ENCODE measurements at regions not wholly inside any gene's neighbourhood (a gene's known extent, or its start where the extent isn't known, plus 50 kb on each side); places are given as distances from the start of the nearest gene placed in this dataset.

DNA sequence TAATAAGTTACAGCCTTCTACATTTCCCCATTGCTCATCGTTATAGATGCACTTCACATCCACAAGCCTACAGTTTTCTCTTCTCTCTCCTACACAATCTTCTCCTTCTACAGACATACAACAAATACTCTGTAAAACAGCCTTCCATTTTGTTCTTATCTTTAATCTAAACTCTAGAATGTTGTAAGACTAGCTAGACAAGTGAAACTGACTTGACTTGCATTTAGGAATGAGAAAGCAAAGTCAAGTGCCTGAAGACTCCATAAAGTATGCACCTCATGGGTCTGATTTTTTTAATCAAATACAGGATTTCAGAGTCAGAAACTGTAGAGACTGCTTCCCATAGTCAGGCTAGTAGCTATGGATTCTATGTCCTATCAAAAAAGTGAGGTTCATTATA, 190.3 kb downstream of the KLHL28 start:
- TF ChIP-seq, protein P1, sequence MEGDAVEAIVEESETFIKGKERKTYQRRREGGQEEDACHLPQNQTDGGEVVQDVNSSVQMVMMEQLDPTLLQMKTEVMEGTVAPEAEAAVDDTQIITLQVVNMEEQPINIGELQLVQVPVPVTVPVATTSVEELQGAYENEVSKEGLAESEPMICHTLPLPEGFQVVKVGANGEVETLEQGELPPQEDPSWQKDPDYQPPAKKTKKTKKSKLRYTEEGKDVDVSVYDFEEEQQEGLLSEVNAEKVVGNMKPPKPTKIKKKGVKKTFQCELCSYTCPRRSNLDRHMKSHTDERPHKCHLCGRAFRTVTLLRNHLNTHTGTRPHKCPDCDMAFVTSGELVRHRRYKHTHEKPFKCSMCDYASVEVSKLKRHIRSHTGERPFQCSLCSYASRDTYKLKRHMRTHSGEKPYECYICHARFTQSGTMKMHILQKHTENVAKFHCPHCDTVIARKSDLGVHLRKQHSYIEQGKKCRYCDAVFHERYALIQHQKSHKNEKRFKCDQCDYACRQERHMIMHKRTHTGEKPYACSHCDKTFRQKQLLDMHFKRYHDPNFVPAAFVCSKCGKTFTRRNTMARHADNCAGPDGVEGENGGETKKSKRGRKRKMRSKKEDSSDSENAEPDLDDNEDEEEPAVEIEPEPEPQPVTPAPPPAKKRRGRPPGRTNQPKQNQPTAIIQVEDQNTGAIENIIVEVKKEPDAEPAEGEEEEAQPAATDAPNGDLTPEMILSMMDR (IDR thresholded peaks at IDR 0.05; ENCODE audit: low read depth, low read length): no peak
- no peak overlapping the region for H3K4me3 ChIP-seq (ENCODE audit: low read depth, low read length)

DNA sequence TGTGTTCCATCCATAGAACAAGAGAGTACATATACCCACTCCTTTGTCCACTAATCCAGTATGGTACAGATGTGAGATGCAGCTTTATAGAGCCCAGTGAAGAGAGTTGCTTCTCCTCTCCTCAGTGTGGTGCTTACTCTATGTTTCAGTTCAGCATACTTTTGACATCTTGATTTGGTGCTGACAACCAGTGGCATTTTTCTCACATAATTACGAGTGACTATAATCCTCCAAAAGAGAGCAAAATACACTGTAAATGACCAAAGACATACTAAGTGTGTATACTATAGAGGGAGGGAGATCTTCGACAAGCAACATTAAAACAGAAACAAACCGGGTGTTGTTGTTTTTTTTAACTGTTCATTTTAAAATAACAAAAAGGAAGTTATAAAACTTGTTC, 191.5 kb downstream of the KLHL28 start:
- TF ChIP-seq, protein P1 (IDR thresholded peaks at IDR 0.05; ENCODE audit: low read depth, low read length): no peak
- no peak overlapping the region for H3K4me3 ChIP-seq (ENCODE audit: low read depth, low read length)

DNA sequence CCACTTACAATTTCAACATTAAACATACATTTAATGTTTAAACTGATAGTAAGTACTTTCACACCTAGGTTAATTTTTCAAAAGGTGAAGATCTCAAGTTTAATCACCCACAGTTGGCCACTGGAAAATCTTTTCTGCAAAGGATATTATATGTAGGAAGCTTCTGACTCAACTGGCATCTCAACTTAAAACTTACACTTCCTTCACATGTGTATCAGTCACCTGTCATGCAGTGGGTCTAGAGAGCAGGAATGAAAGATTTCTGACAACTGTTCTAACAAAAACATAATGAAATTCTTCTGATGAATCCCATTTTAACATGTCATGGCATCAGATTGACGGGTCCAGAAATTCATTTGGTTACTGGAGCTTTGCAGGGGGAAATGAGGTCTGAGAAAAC, 192.8 kb downstream of the KLHL28 start:
- TF ChIP-seq, protein P1 (IDR thresholded peaks at IDR 0.05; ENCODE audit: low read depth, low read length): no peak
- H3K4me3 ChIP-seq (ENCODE audit: low read depth, low read length): no peak overlapping the region

DNA sequence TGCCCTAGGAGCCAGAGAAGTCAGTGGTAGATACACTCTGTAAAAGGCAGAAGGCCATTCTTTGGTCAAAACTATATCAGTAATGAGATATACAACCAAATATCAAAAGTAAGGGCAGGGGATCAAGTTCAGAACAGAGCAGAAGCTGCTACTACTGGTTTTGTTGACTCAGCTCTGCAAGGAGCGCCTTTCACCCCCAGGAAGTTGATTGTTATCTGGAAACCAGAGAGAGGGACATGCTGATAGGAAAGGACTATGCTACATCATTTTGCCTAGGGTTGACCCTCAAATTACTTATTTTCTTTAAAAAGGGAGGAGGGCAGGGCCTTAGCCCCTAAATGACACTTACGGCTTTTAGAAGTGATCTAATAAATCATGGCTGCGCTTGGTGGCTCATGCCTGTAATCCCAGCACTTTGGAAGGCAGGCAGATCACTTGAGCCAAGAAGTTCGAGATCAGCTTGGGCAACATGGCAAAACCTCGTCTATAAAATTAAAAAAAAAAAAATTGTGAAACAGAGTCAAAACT, 194.0 kb downstream of the KLHL28 start:
- no peak overlapping the region for H3K4me3 ChIP-seq (ENCODE audit: low read depth, low read length)
- TF ChIP-seq, protein P1 (IDR thresholded peaks at IDR 0.05; ENCODE audit: low read depth, low read length): no peak

DNA sequence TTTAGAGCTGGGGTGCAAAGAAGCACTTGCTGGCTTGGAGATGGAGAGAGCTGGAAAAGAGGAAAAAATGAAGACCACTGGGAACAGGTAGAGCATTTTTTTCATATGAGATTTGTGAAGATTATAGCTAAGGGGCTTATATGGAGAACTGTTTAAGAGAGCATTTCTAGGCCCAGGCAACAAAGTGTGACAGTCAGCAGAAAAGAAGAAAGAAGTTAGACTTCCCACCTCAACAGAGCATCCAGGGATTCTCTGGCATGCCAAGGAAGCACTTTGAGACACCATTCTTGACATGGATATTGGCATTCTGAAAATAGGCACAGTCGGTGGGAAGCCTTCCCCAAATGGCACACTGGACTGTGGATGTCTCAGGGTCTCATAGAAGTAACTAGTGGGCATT, 195.5 kb downstream of the KLHL28 start:
- TF ChIP-seq, protein P1 (IDR thresholded peaks at IDR 0.05; ENCODE audit: low read depth, low read length): no peak
- no peak overlapping the region for H3K4me3 ChIP-seq (ENCODE audit: low read depth, low read length)

DNA sequence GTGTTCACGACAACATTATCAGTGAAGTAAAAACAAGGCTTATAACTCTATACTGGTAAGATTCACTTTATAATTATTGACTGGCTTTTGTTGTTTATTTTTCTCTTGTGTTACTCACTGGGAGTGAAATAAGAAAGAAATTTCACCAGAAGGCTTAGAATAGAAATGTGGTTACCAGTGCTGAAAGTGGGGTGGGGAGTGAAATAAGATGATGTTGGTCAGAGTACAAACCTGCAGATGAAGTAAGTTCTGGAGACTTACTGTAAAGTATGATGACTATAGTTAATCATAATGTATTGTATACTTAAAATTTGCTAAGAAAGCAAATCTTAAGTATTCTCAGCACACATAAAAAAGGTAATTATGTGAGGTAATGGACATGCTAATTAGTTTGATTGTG, 198.4 kb downstream of the KLHL28 start:
- TF ChIP-seq, protein P1 (IDR thresholded peaks at IDR 0.05; ENCODE audit: low read depth, low read length): no peak
- H3K4me3 ChIP-seq (ENCODE audit: low read depth, low read length): no peak overlapping the region

DNA sequence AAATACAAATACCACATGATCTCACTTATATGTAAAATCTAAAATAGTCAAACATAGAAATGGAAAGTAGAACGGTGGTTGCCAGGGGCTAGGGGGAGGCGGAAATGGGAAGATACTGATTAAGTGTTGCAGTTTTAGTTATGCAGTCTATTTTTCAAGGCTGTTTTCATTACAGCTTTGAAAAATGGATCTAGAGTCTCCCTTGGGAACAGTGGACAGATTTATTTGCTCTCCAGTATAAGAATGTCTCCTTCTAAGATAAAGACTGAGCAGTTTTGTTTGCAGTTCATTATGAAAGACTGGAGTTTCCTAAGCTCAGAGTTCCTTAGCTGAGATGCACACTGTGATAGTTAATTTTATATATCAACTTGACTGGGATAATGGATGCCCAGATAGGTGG, 202.5 kb downstream of the KLHL28 start:
- TF ChIP-seq, protein P1 (IDR thresholded peaks at IDR 0.05; ENCODE audit: low read depth, low read length): no peak
- no peak overlapping the region for H3K4me3 ChIP-seq (ENCODE audit: low read depth, low read length)
